GM18867 (cell line): ENCODE measurements at regions not wholly inside any gene's neighbourhood (a gene's known extent, or its start where the extent isn't known, plus 50 kb on each side); places are given as distances from the start of the nearest gene placed in this dataset.
A peak's percentile ranks its signal among the peaks of the same experiment; 100 is the strongest.

Experiments
- ATAC-seq: cut with Tn5 transposase; IDR thresholded peaks from one replicate; pipeline ENCODE4 v1.9.1; 2021; ENCODE audit warnings: mild to moderate bottlenecking, moderate library complexity; ENCODE audit not compliant: unreplicated experiment

DNA sequence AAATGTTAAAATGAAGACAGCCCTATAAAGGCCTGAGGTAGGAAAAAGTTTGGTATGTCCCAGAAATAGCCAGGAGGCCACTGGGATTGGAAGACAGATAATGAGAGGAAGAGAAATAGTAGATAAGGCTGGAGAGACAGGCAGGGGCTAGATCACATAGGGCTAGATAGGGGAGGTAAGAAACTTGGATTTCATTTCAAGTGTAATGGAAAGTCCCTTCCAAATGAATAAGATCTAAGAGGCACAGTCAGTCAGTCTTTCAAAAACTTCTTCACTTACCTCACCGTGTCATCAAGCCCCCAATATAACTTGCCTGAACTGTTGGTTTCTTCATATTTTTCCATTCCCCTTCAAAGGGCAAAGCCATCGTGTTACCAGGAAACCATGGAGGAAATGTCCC, 121.8 kb downstream of the SPCS3 start:
- no peak for ATAC-seq

DNA sequence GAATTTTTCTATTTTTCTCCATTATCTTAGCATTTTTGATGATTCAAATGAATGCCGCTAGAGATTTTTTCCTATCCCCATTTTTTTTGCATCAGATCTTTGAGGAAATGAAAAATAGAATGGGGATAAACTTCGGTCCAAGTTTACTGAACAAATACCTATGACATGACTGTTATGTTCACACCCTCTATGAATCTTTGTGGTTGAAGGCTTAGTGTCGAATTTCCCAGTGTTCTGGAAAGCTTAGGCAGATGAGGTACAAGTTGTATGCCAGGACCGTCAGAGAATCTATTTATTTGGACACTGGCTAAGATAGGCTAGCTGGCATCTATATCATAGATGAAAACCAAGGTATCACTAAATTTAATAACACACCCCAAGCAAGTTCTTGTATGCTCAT, 123.4 kb downstream of the SPCS3 start:
- ATAC-seq = no peak

DNA sequence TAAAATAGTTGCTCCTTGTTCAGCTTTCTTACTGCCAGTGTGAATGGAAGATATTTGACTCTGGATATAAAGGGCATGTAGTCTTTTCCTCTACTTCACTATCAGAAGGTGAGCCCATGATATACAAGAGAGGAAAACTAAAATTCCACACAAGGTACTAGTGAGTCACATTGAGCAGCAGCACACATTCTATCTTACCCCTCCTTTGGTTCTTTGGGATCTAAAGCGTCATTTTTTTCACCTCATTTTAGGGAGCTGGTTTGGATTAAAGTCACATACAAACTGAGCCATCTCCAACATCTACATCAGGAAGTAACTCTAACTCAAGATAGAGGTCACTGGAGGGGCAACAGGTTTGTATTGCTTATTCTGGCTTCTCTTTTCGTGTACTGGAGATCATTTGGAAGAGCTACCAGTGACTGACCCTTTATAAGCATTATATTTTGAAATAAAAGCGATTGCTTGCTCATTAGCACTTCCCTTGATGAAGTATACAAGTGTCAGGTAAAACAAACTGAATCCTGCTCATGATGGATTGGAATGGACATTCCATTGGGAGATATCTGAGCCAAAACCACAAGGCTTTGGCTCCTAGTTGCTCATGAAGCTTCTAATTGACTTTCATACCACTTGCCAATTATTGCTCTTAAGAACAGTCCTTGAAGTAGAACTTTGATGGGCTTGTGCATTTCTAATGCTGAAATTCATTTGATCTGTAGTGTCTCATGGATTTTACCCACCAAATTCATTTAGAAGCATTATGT, 124.1 kb downstream of the SPCS3 start:
- ATAC-seq = no peak

DNA sequence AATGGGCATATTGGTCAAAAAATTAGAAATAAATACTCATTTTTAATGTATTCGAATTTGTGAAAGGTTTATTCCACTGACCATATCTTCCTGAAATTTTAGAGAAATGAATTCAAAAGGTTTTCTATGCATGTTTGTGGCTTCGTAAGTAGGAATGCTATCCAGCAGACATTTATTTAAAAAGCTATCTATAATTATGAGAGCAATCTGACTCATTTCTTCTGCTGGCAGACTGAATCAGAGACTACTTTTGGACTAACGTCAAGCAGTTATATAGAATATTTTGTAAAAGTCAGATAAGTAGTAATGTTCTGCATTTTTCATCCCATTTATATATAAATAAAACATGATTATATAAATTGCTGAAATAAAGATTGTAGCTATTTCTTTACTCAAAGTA, 125.0 kb downstream of the SPCS3 start:
- ATAC-seq = no peak

DNA sequence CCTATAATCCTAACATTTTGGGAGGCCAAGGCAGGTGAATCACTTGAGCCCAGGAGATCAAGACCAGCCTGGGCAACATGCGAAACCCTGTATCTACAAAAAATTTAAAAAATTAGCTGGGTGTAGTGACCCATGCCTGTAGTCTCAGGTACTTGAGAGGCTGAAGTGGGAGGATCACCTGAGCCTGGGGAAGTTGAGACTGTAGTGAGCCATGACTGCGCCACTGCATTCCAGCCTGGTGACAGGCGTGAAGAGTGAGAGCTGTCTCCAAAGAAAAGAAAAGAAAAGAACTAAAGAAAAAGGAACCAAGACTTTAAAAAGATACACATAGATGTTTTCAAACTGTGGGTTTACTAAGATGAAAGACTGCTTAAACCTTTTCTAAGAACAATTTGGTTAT, 129.0 kb downstream of the SPCS3 start:
- ATAC-seq = no peak

DNA sequence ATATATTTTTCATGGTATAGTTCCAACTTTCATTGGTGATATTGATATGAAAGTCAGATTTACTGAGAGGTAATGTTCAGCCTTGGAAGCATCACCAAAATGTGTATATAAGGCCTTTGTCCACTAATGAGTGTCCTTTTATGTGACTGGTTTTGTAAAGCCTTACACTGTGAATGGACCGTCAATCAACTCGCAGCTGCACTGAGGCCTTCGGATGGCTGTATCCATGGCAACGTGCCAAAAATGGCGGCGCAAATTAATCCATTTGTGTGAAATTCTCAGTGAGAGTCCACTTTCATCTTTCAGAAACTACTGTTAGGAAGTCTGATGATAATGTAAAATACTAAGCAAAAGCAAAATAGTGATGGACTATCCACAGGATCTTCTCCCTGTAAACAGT, 131.7 kb downstream of the SPCS3 start:
- ATAC-seq = no peak

DNA sequence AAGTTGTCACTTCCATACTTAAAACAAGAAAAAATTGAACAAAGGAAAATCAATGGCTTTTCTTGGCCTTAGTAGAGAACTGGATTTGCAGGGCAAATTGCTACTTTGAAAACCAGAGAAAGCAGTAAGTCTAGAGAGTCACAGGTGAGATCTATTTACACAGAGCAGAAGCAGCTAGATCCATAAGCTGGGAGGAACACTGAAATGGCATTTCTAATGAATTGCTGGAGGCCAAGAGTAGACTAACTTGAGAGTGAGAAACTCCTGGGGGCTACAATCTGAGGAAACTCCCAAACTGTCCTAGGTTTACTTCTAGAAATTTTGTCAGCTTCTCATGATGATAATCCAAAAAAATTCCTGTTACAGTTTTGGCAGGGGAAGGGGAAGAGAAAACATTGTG, 133.3 kb downstream of the SPCS3 start:
- no peak for ATAC-seq

DNA sequence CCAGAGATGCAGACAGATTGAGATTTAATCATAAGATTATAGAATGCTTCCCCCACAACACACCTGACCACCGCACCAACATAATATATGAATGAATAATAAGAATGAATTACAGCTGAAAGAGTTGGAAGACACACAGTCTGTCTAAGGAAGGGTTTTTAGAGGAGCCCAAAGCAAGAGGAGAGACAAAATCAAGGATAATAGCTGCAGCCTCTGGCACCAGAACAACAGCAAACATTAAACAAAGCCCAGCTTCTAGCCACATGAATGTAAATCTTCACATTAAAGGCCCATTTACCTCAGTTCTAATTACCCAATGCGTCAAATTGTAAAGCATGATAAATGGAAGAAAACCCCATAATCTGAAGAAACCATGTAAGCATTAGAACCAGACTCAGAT, 133.9 kb downstream of the SPCS3 start:
- no peak for ATAC-seq

DNA sequence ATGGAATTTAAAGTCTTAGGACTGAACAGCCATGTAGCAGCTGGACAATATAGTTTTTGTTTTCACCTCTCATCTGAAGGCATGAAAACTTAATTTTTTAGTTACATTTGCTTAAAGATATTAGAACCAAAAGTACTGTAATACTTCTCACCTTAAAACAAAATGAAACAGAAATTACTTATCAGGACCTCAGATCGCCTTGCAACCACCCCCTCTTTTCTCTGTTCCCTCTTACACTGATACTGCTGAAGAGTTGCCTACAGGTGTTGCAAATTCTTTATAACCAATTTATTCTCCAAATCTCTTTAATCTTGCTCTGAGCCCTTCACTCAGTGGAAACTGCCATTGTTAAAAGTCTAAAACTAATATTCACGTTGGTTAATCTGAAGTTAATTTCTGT, 145.0 kb downstream of the SPCS3 start:
- peak; percentile 100 for ATAC-seq

DNA sequence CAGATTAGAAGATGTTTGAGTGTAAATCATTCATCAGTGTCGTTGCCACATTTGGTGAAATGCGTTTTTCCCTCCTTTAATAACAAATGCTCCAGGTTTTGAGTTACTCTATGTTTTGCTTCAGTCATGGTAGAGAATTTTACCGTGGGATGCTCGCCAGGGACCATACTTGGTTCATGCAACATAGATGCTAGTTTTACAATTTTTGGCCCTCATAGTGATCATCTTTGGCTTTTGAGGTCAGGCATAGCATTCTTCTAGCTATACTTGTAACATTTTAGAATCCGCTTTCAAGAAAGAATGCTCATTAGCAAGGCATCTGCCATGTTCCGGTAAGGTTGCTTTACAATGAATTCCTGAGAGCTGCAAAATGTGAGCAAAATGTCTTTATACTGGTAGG, 147.2 kb downstream of the SPCS3 start:
- ATAC-seq = no peak

DNA sequence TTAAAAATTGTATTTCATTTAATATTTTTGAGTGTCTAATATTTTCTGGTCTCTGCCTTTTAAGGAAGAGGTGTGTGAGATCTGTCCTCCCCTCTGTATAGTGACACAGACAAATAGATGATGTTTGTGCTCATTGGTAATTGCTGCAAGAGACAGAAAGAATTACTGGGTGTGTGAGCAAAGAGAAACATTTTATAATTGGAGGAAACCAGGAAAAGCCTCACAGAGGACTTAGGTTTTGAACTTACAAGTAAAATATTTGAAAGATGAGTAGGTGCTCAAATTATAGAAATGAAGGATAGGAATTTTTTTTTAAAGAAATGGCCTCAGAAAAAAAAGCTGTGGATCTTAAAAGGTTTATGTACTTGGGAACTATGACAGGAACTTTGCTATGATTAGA, 149.8 kb downstream of the SPCS3 start:
- ATAC-seq = no peak

DNA sequence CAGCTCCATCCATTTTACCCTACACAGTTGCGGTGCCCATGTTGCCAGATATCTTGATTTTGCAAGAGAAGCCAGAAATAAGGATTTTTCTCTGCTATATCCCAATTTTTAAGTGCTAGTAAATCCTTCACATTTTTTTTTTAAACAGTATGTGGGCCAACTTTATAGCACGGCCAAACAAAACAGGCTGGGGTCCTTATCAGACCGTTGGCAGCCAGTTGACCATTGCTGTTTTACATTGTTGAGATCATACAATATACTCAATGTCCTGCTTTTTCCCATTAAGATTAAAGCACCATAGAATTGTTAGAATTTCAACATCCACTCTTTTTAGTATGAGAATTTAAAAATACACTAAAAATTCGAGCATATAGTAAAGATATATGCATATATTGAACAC, 150.9 kb downstream of the SPCS3 start:
- no peak for ATAC-seq

DNA sequence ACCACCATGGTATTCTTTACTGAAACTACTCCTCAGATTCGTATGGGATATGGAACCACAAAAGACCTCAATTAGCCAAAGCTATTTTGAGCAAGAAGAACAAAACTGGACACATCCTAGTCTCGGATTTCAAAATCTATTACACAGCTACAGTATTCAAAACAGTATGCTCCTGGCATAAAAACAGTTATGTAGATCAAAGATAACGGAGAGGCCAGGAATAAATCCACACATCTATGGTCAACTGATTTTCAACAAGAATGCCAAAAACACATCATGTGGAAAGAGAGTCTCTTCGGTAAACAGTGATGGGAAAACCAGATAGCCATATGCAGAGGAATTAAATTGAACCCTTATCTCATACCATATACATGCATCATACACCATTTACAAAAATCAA, 155.3 kb downstream of the SPCS3 start:
- no peak for ATAC-seq

DNA sequence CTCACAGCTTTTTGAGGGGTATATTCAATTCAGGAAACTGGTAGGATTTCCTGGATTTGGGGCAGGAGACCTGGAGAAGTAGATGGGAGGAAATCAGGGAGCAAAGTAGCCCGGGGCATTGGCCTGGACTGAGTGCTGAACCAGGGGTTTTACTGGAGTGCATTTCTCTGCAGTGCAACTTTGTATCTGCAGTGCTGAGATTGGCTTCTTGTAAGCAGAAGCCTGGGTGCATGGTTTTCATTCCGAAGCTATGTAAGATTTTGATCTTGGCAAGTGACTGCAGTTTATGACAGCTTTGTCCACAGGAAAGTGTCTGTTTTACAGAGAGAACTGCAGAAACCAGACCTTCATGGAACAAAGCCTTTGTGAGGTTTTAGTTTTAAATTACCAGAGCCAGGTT, 158.3 kb downstream of the SPCS3 start:
- no peak for ATAC-seq

DNA sequence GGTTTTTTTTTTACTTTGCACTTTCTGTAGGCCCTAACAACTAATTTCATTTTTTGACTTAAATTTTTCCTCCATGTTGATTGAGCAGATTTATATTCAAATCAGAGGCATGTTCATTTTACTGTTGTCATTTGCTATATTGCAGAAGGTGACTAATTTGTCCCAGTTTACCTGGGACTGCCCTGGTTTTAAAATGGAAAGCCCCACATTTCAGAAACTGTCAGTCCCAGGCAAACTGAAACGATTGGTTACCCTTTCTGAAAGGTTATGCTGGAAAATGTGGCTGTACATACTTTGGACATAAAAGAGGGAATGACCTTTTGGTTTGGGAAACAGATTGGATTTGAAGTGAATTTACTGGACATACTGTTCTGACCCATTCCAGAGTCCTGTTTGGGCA, 160.0 kb downstream of the SPCS3 start:
- ATAC-seq = peak; percentile 46

DNA sequence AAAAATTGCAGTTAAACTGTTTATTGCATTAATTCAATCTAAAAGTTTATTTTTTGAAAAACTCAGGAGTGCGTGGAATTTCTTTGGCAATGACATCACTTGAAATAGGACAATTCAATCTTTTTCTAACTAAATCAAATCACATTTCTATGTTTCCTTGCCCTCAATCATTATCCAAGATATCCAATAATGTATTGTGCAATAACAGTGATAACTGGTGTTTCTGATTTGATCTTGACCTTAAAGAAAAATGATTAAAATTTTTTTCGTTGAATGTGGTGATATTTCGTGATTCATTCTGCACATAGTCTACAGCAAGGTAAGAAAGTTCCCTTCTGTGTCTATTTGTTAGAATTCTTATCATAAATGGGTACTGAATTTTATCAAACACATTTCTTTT, 163.2 kb downstream of the SPCS3 start:
- ATAC-seq = no peak

DNA sequence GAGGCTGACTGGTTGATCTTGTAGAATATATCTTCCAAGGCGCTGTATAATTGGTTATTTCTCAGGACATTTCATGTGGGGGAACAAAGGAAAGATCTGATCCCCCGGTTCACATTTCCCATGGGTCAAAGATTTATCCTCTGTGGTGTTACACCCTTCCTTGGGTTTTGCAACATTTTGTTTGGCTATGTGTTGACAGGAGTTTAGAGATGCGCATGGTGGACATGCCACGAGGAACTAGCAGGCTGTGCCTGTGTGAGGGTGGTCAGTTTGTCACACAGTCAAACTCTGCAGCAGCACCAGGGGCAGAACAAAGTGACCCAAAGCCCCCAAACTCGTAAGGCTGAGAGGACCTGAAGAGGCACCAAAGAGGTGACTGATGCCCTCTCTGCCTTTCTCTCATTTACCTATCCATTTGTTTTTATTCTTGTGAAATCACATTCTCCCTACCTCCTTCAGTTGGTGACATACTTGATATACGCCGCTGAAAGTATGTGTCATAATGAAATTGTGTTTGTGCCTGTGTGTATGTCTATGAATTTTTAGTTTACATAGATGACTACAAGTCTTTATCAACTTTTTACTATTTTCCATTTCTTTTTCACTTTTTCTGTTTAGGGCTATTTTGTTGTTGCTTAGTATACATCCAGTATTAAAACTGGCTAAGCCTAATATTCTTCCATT, 164.7 kb downstream of the SPCS3 start:
- ATAC-seq = peak; percentile 43

DNA sequence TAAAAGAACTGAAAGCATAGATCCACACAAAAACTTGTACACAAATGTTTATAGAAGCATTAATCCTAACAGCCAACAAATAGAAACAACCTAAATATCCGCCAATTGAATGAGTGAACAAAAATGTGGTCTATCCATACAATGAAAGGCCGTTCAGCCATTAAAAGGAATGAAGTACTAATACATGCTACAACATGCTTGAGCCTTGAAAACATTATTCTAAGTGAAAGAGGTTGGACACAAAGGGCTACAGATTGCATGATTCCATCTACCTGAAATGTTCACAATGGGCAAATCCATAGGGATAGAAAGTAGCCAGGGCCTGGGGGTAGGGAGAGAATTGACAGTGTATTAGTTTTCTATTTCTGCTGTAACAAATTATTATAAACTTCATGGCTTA, 169.2 kb downstream of the SPCS3 start:
- no peak for ATAC-seq

DNA sequence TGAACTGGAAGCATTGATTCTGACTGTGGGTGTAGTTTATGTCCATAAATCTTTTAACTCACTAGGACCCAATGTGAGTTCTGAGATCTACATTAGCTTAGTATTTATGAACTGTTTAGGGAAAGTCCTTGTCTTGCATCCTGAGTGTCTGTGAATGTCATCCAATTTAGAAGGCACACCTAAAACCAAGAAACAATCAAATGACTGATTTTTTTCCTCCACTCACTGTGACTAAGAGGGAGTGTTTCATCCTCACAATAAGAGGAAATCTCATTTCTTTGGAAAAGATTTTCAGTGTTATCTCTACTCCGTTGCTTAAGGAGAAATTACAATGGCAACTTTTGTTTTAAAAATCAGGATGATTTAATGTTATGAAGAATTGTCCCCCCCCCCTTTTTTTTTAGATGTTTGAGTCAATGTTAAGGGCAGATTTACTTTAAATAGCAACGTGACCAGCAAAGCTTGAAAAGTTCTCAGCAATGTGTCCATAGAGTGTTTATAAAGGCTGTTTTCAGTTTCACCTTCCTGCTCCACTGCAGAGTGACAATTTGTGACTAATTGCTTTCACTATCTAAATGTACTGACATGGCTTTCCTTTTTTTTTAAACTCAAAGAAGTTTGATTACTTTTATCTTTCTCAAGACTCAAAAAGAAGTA, 173.0 kb downstream of the SPCS3 start:
- peak; percentile 100 for ATAC-seq

DNA sequence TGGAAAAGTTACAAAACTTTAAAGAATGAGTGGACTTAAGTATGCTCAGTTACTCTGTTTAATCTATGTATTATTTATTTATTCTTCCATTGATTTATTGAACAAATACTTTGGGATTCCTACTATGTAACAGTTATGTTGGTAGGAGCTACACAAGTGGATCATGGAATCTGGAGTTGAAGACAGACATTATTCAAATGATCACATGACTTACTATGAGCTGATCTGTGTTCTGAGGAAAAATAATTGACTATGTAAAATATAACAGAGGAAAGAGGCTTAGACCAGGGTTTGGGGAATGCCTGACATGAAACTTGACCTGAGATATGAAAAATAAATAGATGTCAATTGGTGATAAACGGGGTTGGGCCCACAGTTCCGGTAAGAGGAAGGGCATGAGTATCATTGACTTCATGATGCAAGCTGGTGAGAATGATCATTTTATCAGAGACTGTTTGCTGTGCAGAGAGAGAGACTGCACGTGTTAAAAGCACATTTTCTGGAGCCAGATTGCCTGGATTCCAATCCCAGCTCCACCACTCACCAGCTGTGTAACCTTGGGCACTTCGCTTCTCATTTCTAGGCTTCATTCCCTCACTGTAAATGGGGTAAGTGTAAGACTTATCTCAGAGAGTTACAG, 179.0 kb downstream of the SPCS3 start:
- no peak for ATAC-seq

DNA sequence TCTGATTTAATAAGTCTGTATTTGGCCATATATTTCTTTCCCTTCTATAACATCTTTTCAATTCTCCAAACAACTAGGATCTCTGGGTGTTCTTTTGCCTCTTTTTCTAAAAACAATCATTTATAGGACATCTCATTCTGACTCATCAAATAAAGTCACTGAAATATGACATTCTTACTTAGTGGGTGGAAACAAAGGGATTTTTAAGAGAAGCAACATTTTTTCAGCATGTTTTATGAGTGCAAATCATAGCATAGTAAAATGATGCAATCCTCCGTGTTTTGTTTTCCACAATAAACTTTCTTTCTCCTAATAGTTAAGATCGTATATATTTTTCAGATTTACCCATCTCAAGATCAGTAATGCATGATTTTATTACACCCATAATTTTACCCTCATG, 179.8 kb downstream of the SPCS3 start:
- ATAC-seq = no peak

DNA sequence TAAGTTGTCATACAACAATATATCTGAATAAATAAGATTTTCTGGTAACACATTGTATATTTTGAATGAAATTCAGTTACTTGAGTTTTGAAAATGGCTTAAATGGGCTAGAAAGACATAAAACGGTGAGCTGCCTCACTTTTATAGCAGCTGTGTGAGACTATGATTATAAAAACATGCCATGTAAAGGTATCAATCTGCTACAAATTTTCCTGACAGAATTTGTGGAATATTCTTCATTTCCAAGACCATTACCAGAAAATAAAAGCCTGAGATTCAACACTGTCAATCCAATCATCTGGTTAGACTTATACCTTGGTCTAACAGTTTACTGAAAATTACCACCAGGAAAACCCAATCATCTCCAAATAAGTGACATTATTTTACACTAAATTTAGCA, 181.1 kb downstream of the SPCS3 start:
- no peak for ATAC-seq
